ENCODE measurements at regions not wholly inside any gene's neighbourhood (a gene's known extent, or its start where the extent isn't known, plus 50 kb on each side); places are given as distances from the start of the nearest gene placed in this dataset.

DNA sequence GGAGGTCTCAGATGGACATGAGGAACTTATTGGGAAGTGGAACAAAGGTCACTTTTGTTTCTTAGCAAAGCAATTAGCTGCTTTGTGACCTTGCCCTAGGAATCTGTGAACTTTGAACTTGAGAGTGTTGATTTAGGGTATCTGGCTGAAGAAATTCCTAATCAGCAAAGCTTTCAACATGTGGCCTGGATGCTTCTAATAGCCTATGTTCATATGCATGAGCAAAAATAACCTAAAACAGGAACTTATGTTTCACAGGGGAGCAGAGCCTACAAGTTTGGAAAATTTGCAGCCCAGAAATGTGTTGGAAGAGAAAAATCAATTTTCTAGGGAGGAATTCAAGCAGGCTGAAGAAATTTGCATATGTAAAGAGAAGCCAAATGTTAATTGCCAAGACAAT is 405.8 kb upstream of the SALL3 start:
- TF ChIP-seq, protein P1, sequence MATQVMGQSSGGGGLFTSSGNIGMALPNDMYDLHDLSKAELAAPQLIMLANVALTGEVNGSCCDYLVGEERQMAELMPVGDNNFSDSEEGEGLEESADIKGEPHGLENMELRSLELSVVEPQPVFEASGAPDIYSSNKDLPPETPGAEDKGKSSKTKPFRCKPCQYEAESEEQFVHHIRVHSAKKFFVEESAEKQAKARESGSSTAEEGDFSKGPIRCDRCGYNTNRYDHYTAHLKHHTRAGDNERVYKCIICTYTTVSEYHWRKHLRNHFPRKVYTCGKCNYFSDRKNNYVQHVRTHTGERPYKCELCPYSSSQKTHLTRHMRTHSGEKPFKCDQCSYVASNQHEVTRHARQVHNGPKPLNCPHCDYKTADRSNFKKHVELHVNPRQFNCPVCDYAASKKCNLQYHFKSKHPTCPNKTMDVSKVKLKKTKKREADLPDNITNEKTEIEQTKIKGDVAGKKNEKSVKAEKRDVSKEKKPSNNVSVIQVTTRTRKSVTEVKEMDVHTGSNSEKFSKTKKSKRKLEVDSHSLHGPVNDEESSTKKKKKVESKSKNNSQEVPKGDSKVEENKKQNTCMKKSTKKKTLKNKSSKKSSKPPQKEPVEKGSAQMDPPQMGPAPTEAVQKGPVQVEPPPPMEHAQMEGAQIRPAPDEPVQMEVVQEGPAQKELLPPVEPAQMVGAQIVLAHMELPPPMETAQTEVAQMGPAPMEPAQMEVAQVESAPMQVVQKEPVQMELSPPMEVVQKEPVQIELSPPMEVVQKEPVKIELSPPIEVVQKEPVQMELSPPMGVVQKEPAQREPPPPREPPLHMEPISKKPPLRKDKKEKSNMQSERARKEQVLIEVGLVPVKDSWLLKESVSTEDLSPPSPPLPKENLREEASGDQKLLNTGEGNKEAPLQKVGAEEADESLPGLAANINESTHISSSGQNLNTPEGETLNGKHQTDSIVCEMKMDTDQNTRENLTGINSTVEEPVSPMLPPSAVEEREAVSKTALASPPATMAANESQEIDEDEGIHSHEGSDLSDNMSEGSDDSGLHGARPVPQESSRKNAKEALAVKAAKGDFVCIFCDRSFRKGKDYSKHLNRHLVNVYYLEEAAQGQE (IDR thresholded peaks at IDR 0.05; ENCODE audit: insufficient read depth in 1 of 2, low read depth in 2 of 2, low read length in 2 of 2), result no peak
- TF ChIP-seq POLR2AphosphoS5 (IDR thresholded peaks at IDR 0.05; ENCODE audit: low read depth, low read length), result no peak

DNA sequence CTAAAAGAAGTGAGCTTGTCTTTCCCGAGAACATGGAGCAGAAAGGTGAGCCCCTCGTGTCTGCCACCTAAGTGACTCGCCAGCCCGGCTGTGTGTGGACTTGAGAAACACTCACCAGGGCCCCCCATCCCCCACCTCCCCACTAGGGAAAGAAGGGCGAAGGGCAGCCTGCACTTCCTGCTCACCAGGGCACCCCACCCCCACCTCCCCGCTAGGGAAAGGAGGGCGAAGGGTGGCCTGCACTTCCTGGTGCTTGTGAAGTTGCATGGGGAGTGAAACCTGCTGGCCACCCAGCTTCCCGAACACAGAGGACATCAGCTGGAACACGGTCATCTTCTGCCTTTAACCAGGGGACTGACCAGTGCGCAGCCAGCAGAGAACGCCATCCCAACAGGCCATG is 402.7 kb upstream of the SALL3 start:
- TF ChIP-seq FOXP2 (optimal IDR thresholded peaks at IDR 0.05; ENCODE audit: borderline replicate concordance, extremely low read depth, extremely low read length, insufficient read depth) (no peak), SIN3A (IDR thresholded peaks at IDR 0.05; ENCODE audit: borderline replicate concordance, insufficient read depth, low read length) (no peak), POLR2AphosphoS5 (IDR thresholded peaks at IDR 0.05; ENCODE audit: low read depth, low read length) (no peak), TAF1 (IDR thresholded peaks at IDR 0.05; ENCODE audit: borderline replicate concordance, insufficient read depth, low read length) (no peak)
- TF ChIP-seq, protein P1 (IDR thresholded peaks at IDR 0.05; ENCODE audit: insufficient read depth in 1 of 2, low read depth in 2 of 2, low read length in 2 of 2), result no peak

DNA sequence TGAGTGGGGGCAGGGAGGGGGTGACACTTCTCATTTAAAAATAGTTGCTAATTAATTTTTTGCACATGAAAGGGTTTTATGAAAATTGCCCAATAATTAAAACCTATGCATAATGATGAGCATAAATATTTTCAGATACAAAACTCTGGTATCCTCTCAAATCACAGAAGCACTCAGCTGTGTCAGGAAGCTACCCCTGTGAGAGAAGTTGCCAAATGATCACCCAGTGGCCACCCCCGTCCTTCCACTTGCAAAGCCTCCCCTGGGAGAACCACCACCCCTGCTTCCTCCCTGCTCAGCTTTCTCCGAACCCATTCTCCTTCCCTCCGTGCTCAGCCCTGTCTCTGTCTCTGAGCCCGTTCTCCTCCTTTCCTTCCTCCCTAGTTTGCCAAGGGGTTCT is 400.2 kb upstream of the SALL3 start:
- TF ChIP-seq TAF1 (IDR thresholded peaks at IDR 0.05; ENCODE audit: borderline replicate concordance, insufficient read depth, low read length) (no peak), POLR2AphosphoS5 (IDR thresholded peaks at IDR 0.05; ENCODE audit: low read depth, low read length) (no peak), FOXP2 (optimal IDR thresholded peaks at IDR 0.05; ENCODE audit: borderline replicate concordance, extremely low read depth, extremely low read length, insufficient read depth) (no peak)
- TF ChIP-seq, protein P1 (IDR thresholded peaks at IDR 0.05; ENCODE audit: insufficient read depth in 1 of 2, low read depth in 2 of 2, low read length in 2 of 2), result no peak

DNA sequence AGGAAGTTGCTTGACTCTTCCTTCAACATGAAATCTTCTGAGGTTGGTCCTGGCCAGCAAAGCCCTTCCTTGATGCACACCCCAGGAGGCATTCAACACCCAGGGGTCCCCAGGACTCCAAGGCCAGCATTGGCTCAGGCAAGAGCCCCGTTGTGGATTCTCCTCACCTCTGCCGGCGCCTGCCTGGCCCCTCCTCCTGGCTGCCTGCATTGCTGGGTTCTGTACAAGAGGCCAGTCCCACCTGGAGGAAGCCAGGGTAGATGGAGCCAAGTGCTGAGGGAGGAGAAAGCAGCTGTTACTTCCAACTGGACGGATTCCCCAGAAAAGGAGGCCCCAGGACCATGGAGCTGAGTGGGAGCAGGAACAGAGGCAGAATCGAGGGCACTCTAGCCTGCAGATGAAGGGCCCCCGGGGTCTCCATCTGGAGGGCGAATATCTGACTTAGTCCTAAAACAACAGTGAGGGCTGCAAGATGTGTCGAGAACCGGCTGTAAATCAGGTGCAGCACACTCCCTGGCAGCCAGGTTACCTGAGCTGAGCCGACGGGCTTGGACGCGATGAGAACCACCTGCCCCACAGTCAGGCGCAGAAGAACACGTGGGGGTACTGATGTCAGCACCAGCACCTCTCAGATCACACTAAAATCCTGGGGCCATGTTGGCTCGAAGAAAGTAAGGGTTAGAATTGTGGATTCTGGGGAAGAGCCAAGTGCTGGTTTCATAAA is 399.6 kb upstream of the SALL3 start:
- TF ChIP-seq POLR2AphosphoS5 (IDR thresholded peaks at IDR 0.05; ENCODE audit: low read depth, low read length) (no peak), FOXP2 (optimal IDR thresholded peaks at IDR 0.05; ENCODE audit: borderline replicate concordance, extremely low read depth, extremely low read length, insufficient read depth) (no peak), SIN3A (IDR thresholded peaks at IDR 0.05; ENCODE audit: borderline replicate concordance, insufficient read depth, low read length) (no peak), TAF1 (IDR thresholded peaks at IDR 0.05; ENCODE audit: borderline replicate concordance, insufficient read depth, low read length) (no peak)
- TF ChIP-seq, protein P1 (IDR thresholded peaks at IDR 0.05; ENCODE audit: insufficient read depth in 1 of 2, low read depth in 2 of 2, low read length in 2 of 2), result no peak

DNA sequence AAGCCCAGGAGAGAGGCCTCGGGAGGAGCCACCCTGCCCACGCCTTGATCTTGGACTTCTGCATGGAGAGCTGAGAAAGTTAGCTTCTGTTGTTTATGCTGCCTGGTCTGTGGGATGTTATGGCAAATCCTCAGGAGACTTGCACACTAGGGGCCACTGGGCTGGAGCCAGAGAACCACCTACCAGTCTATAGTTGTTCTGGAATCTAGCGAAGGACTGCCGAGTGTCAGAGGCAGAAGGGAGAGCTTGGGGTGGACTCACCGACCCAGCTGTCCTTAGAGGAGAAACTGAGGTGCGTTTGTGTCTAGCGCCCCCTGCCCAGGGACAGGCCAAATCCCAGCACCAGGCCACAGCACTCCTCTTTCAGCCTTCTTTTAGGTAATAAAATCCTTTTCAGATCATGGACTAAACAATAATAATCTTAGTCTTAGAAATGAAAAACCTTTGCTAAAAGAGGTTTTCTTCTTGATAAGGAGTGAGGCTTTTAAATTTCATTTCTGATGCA is 398.7 kb upstream of the SALL3 start:
- TF ChIP-seq TAF1 (IDR thresholded peaks at IDR 0.05; ENCODE audit: borderline replicate concordance, insufficient read depth, low read length) (no peak), FOXP2 (optimal IDR thresholded peaks at IDR 0.05; ENCODE audit: borderline replicate concordance, extremely low read depth, extremely low read length, insufficient read depth) (no peak), SIN3A (IDR thresholded peaks at IDR 0.05; ENCODE audit: borderline replicate concordance, insufficient read depth, low read length) (no peak), POLR2AphosphoS5 (IDR thresholded peaks at IDR 0.05; ENCODE audit: low read depth, low read length) (no peak)
- TF ChIP-seq, protein P1 (IDR thresholded peaks at IDR 0.05; ENCODE audit: insufficient read depth in 1 of 2, low read depth in 2 of 2, low read length in 2 of 2), result no peak
